ENCODE measurements at regions not wholly inside any gene's neighbourhood (a gene's known extent, or its start where the extent isn't known, plus 50 kb on each side); places are given as distances from the start of the nearest gene placed in this dataset.
"Not testable (repeated sequence)": the region's sequence is repeated elsewhere in the genome, so short reads cannot be mapped to it uniquely, and the experiment has no call there.

DNA sequence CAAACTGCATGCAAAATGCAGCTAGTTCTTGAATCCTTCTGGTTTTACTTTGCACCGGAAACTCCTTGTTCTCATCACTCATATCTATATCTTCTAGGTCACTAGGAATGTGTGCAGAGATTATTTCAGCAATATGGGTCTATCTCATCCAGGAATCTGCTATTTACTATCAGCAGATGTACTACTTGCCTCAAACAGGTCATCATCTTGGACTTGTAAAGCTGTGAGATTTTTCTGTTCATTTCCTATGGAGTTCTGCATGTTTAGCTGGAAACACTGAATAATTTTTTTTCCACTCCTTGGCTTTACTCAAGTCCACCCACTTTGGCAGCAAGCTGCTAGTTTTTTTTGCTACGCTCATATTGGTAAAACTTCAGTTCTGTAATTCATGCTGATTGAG lies 334.8 kb downstream of the RPIA start:
- TF ChIP-seq, protein P1, sequence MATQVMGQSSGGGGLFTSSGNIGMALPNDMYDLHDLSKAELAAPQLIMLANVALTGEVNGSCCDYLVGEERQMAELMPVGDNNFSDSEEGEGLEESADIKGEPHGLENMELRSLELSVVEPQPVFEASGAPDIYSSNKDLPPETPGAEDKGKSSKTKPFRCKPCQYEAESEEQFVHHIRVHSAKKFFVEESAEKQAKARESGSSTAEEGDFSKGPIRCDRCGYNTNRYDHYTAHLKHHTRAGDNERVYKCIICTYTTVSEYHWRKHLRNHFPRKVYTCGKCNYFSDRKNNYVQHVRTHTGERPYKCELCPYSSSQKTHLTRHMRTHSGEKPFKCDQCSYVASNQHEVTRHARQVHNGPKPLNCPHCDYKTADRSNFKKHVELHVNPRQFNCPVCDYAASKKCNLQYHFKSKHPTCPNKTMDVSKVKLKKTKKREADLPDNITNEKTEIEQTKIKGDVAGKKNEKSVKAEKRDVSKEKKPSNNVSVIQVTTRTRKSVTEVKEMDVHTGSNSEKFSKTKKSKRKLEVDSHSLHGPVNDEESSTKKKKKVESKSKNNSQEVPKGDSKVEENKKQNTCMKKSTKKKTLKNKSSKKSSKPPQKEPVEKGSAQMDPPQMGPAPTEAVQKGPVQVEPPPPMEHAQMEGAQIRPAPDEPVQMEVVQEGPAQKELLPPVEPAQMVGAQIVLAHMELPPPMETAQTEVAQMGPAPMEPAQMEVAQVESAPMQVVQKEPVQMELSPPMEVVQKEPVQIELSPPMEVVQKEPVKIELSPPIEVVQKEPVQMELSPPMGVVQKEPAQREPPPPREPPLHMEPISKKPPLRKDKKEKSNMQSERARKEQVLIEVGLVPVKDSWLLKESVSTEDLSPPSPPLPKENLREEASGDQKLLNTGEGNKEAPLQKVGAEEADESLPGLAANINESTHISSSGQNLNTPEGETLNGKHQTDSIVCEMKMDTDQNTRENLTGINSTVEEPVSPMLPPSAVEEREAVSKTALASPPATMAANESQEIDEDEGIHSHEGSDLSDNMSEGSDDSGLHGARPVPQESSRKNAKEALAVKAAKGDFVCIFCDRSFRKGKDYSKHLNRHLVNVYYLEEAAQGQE (IDR thresholded peaks at IDR 0.05; ENCODE audit: unreplicated experiment) = not testable (repeated sequence)
- TF ChIP-seq, protein P2, sequence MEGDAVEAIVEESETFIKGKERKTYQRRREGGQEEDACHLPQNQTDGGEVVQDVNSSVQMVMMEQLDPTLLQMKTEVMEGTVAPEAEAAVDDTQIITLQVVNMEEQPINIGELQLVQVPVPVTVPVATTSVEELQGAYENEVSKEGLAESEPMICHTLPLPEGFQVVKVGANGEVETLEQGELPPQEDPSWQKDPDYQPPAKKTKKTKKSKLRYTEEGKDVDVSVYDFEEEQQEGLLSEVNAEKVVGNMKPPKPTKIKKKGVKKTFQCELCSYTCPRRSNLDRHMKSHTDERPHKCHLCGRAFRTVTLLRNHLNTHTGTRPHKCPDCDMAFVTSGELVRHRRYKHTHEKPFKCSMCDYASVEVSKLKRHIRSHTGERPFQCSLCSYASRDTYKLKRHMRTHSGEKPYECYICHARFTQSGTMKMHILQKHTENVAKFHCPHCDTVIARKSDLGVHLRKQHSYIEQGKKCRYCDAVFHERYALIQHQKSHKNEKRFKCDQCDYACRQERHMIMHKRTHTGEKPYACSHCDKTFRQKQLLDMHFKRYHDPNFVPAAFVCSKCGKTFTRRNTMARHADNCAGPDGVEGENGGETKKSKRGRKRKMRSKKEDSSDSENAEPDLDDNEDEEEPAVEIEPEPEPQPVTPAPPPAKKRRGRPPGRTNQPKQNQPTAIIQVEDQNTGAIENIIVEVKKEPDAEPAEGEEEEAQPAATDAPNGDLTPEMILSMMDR (conservative IDR thresholded peaks at IDR 0.05; ENCODE audit: low read depth in 2 of 2) = not testable (repeated sequence)
- not testable (repeated sequence) for TF ChIP-seq EZH2 (IDR thresholded peaks at IDR 0.05; ENCODE audit: low read depth, unreplicated experiment); CREB1 (CRISPR knock-in tag; IDR thresholded peaks at IDR 0.05; ENCODE audit: low read depth); POLR2AphosphoS5 (IDR thresholded peaks at IDR 0.05; ENCODE audit: low read depth); EZH2phosphoT487 (IDR thresholded peaks at IDR 0.05; ENCODE audit: unreplicated experiment); STAT1 (IDR thresholded peaks at IDR 0.05; ENCODE audit: unreplicated experiment)
- TF ChIP-seq, protein P3, sequence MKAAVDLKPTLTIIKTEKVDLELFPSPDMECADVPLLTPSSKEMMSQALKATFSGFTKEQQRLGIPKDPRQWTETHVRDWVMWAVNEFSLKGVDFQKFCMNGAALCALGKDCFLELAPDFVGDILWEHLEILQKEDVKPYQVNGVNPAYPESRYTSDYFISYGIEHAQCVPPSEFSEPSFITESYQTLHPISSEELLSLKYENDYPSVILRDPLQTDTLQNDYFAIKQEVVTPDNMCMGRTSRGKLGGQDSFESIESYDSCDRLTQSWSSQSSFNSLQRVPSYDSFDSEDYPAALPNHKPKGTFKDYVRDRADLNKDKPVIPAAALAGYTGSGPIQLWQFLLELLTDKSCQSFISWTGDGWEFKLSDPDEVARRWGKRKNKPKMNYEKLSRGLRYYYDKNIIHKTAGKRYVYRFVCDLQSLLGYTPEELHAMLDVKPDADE (IDR thresholded peaks at IDR 0.05) = not testable (repeated sequence)
- TF ChIP-seq, protein P4, sequence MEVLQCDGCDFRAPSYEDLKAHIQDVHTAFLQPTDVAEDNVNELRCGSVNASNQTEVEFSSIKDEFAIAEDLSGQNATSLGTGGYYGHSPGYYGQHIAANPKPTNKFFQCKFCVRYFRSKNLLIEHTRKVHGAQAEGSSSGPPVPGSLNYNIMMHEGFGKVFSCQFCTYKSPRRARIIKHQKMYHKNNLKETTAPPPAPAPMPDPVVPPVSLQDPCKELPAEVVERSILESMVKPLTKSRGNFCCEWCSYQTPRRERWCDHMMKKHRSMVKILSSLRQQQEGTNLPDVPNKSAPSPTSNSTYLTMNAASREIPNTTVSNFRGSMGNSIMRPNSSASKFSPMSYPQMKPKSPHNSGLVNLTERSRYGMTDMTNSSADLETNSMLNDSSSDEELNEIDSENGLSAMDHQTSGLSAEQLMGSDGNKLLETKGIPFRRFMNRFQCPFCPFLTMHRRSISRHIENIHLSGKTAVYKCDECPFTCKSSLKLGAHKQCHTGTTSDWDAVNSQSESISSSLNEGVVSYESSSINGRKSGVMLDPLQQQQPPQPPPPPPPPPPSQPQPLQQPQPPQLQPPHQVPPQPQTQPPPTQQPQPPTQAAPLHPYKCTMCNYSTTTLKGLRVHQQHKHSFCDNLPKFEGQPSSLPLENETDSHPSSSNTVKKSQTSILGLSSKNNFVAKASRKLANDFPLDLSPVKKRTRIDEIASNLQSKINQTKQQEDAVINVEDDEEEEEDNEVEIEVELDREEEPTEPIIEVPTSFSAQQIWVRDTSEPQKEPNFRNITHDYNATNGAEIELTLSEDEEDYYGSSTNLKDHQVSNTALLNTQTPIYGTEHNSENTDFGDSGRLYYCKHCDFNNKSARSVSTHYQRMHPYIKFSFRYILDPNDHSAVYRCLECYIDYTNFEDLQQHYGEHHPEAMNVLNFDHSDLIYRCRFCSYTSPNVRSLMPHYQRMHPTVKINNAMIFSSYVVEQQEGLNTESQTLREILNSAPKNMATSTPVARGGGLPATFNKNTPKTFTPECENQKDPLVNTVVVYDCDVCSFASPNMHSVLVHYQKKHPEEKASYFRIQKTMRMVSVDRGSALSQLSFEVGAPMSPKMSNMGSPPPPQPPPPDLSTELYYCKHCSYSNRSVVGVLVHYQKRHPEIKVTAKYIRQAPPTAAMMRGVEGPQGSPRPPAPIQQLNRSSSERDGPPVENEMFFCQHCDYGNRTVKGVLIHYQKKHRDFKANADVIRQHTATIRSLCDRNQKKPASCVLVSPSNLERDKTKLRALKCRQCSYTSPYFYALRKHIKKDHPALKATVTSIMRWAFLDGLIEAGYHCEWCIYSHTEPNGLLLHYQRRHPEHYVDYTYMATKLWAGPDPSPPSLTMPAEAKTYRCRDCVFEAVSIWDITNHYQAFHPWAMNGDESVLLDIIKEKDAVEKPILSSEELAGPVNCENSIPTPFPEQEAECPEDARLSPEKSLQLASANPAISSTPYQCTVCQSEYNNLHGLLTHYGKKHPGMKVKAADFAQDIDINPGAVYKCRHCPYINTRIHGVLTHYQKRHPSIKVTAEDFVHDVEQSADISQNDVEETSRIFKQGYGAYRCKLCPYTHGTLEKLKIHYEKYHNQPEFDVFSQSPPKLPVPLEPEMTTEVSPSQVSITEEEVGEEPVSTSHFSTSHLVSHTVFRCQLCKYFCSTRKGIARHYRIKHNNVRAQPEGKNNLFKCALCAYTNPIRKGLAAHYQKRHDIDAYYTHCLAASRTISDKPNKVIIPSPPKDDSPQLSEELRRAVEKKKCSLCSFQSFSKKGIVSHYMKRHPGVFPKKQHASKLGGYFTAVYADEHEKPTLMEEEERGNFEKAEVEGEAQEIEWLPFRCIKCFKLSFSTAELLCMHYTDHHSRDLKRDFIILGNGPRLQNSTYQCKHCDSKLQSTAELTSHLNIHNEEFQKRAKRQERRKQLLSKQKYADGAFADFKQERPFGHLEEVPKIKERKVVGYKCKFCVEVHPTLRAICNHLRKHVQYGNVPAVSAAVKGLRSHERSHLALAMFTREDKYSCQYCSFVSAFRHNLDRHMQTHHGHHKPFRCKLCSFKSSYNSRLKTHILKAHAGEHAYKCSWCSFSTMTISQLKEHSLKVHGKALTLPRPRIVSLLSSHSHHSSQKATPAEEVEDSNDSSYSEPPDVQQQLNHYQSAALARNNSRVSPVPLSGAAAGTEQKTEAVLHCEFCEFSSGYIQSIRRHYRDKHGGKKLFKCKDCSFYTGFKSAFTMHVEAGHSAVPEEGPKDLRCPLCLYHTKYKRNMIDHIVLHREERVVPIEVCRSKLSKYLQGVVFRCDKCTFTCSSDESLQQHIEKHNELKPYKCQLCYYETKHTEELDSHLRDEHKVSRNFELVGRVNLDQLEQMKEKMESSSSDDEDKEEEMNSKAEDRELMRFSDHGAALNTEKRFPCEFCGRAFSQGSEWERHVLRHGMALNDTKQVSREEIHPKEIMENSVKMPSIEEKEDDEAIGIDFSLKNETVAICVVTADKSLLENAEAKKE (CRISPR knock-in tag; IDR thresholded peaks at IDR 0.05) = not testable (repeated sequence)
